ENCODE measurements at regions not wholly inside any gene's neighbourhood (a gene's known extent, or its start where the extent isn't known, plus 50 kb on each side); places are given as distances from the start of the nearest gene placed in this dataset.

GRCh38 chr11:109648804-109649203 lies 226.8 kb downstream of the C11orf87 start:
- in situ Hi-C loops (cut with HindIII; ENCODE audit: extremely low pct_ligation_motif_present, low pct_unique_long_range_greater_than_20kb), result no loop called here
- POLR2A ChIA-PET, result no interaction called here
- TF ChIP-seq SMAD3 (CRISPR knock-in tag; IDR thresholded peaks at IDR 0.05) (no peak), PAF1 (CRISPR knock-in tag; IDR thresholded peaks at IDR 0.05) (no peak)

GRCh38 chr11:109654091-109654490 lies 232.1 kb downstream of the C11orf87 start:
- Histone ChIP-seq H4K20me1 (ENCODE audit: insufficient read depth, low read length) (no peaks in the 10 kb centered on the region), H3K4me3 (replicated peaks in 1 of 3; ENCODE audit: insufficient read depth in 1 of 3, low read depth in 2 of 3, low read length in 3 of 3) (no peak overlapping the region), H3K27ac (ENCODE audit: extremely low read length, insufficient read depth, low read length) (no peak overlapping the region), H3K27me3 (ENCODE audit: control insufficient read depth in 1 of 2, insufficient read depth in 2 of 2, low read length in 2 of 2) (no peaks in the 10 kb centered on the region), H2AFZ (ENCODE audit: low read length) (no peak overlapping the region), H3K79me2 (ENCODE audit: insufficient read depth, low read length) (no peaks in the 10 kb centered on the region), H3K9me3 (ENCODE audit: low read length) (no peaks in the 10 kb centered on the region), H3K9ac (ENCODE audit: insufficient read depth, low read depth, low read length) (no peak overlapping the region), H3K36me3 (replicated peaks in 1 of 2; ENCODE audit: control insufficient read depth in 1 of 2, insufficient read depth in 2 of 2, low read length in 2 of 2) (no peaks in the 10 kb centered on the region), H3K4me1 (ENCODE audit: insufficient read depth, low read length) (no peaks in the 10 kb centered on the region), H3K4me2 (ENCODE audit: low read depth, low read length) (no peak overlapping the region)
- 3% methylated on average over 2 of the region's 2 CpGs for WGBS (ENCODE audit: low lambda C conversion rate)
- ChIA-PET POLR2A (no interaction called here), CTCF (ENCODE audit: low intra/inter-chr PET ratio, low total read pairs) (no interaction called here)
- intact Hi-C loops (cut with micrococcal nuclease; ENCODE audit: unreplicated experiment) (no loop called here), in situ Hi-C loops (cut with HindIII; ENCODE audit: extremely low pct_ligation_motif_present, low pct_unique_long_range_greater_than_20kb) (no loop called here)
- no peak for FAIRE-seq
- no TSS peak for BruUV-seq (replicated peaks)
- no peak for DNase-seq (ENCODE audit: low spot score)
- ATAC-seq, result no peak
- no peak for TF ChIP-seq ZNF562 (CRISPR knock-in tag; IDR thresholded peaks at IDR 0.05; ENCODE audit: borderline replicate concordance)
- TF ChIP-seq ZSCAN12 (CRISPR knock-in tag; IDR thresholded peaks at IDR 0.05), result no peak
- TF ChIP-seq ZUFSP (CRISPR knock-in tag; IDR thresholded peaks at IDR 0.05; ENCODE audit: borderline replicate concordance), result no peak
- TF ChIP-seq JARID2 (CRISPR knock-in tag; IDR thresholded peaks at IDR 0.05; ENCODE audit: insufficient replicate concordance), result no peak
- no peak for TF ChIP-seq ZNF616 (CRISPR knock-in tag; IDR thresholded peaks at IDR 0.05; ENCODE audit: low read depth)
- TF ChIP-seq ZMYM3 (CRISPR knock-in tag; IDR thresholded peaks at IDR 0.05), result no peak
- TF ChIP-seq HNF1B (CRISPR knock-in tag; IDR thresholded peaks at IDR 0.05), result no peak
- TF ChIP-seq ZNF704 (CRISPR knock-in tag; IDR thresholded peaks at IDR 0.05; ENCODE audit: borderline replicate concordance), result no peak
- no peak for TF ChIP-seq MEIS2 (CRISPR knock-in tag; IDR thresholded peaks at IDR 0.05)
- no peak for TF ChIP-seq ZNF251 (CRISPR knock-in tag; IDR thresholded peaks at IDR 0.05)
- TF ChIP-seq PAX8 (CRISPR knock-in tag; IDR thresholded peaks at IDR 0.05; ENCODE audit: borderline replicate concordance), result no peak
- no peak for TF ChIP-seq ZNF776 (CRISPR knock-in tag; IDR thresholded peaks at IDR 0.05)
- TF ChIP-seq REXO4 (CRISPR knock-in tag; IDR thresholded peaks at IDR 0.05; ENCODE audit: borderline replicate concordance), result no peak
- no peak for TF ChIP-seq TCF7L2 (IDR thresholded peaks at IDR 0.05; ENCODE audit: low read depth, low read length)
- no peak for TF ChIP-seq AKAP8 (CRISPR knock-in tag; IDR thresholded peaks at IDR 0.05)

More at GRCh38 chr11:109648804-109649203, 226.8 kb downstream of the C11orf87 start:
- intact Hi-C loops (cut with micrococcal nuclease; ENCODE audit: unreplicated experiment), result no loop called here
- no peaks in the 10 kb centered on the region for H3K79me2 ChIP-seq (ENCODE audit: insufficient read depth, low read length)
- no peak overlapping the region for H3K4me2 ChIP-seq (ENCODE audit: low read depth, low read length)
- ATAC-seq (no peak), FAIRE-seq (no peak), DNase-seq (ENCODE audit: low spot score) (no peak)
- H3K4me3 ChIP-seq (replicated peaks in 1 of 3; ENCODE audit: insufficient read depth in 1 of 3, low read depth in 2 of 3, low read length in 3 of 3), result no peak overlapping the region
- H3K9ac ChIP-seq (ENCODE audit: insufficient read depth, low read depth, low read length), result no peak overlapping the region
- no peaks in the 10 kb centered on the region for H3K4me1 ChIP-seq (ENCODE audit: insufficient read depth, low read length)
- H4K20me1 ChIP-seq (ENCODE audit: insufficient read depth, low read length), result no peaks in the 10 kb centered on the region
- no peaks in the 10 kb centered on the region for H3K36me3 ChIP-seq (replicated peaks in 1 of 2; ENCODE audit: control insufficient read depth in 1 of 2, insufficient read depth in 2 of 2, low read length in 2 of 2)
- H3K9me3 ChIP-seq (ENCODE audit: low read length), result no peaks in the 10 kb centered on the region
- no TSS peak for BruUV-seq (replicated peaks)
- CTCF ChIA-PET (ENCODE audit: low intra/inter-chr PET ratio, low total read pairs), result no interaction called here
- no peaks in the 10 kb centered on the region for H3K27me3 ChIP-seq (ENCODE audit: control insufficient read depth in 1 of 2, insufficient read depth in 2 of 2, low read length in 2 of 2)
- H2AFZ ChIP-seq (ENCODE audit: low read length), result no peak overlapping the region
- H3K27ac ChIP-seq (ENCODE audit: extremely low read length, insufficient read depth, low read length), result no peak overlapping the region

Measured in HepG2 (cell line).